Adrenal gland (tissue), 5 donors: ENCODE measurements at regions not wholly inside any gene's neighbourhood (a gene's known extent, or its start where the extent isn't known, plus 50 kb on each side); places are given as distances from the start of the nearest gene placed in this dataset.

ENCODE experiments used
- CTCF ChIP-seq, 6 experiments: fragments of 450-650 bp in 4 of 6; fragments of 200-600 bp in 2 of 6; sonication (generic) in 1 of 6; IDR thresholded peaks; 1 replicate in 5 of 6; 2 replicates in 1 of 6; pipeline versions ENCODE4 v1.5.1 to v1.8.0; 2016 to 2021; ENCODE audit warnings: antibody characterized with exemption in 6 of 6, mild to moderate bottlenecking in 2 of 6, moderate library complexity in 1 of 6
- POLR2A ChIP-seq, 2 donors: fragments of 450-650 bp; IDR thresholded peaks; one replicate each; pipeline ENCODE4 v1.6.1; 2017; ENCODE audit warnings: antibody characterized with exemption in 2 of 2, mild to moderate bottlenecking in 2 of 2, moderate library complexity in 1 of 2
- donor health status: DM: no; HTN: no; CAD: no.

GRCh38 chr10:4661511-4662255 is 164.3 kb upstream of the AKR1E2 start:
- TF ChIP-seq CTCF (IDR thresholded peaks at IDR 0.05) (no peak), POLR2A (IDR thresholded peaks at IDR 0.05) (no peak)
